ENCODE measurements at regions not wholly inside any gene's neighbourhood (a gene's known extent, or its start where the extent isn't known, plus 50 kb on each side); places are given as distances from the start of the nearest gene placed in this dataset.

- ATAC-seq = no peak
Observed at GRCh38 chr2:122929347-122929746, 1095.7 kb upstream of the CNTNAP5 start.

- ATAC-seq = no peak
Observed at GRCh38 chr2:122935506-122935905, 1089.6 kb upstream of the CNTNAP5 start.

DNA sequence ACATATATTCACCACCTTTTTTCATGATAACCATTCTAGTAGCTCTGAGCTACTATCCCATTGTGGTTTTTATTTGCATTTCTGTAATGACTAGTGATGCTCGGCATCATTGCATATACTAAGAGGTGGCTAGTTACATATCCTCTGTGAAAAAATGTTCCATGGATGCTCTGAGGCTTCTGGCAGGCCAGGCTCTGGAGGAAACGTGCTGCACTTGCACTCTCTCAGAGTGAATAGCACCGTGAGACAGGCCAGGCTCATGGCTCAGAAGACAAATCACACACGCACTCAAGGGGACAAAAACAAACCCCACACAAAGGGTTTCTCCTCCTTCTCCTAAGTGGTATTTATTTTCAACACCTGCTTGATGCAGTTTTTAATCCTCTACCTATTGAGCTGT, 1085.3 kb upstream of the CNTNAP5 start:
- no peak for ATAC-seq

GRCh38 chr2:122949523-122949922, 1075.6 kb upstream of the CNTNAP5 start:
- no peak for ATAC-seq

GRCh38 chr2:122955776-122956175, 1069.3 kb upstream of the CNTNAP5 start:
- ATAC-seq = no peak

- no peak for ATAC-seq
Observed at GRCh38 chr2:122960759-122961641, 1064.1 kb upstream of the CNTNAP5 start.

DNA sequence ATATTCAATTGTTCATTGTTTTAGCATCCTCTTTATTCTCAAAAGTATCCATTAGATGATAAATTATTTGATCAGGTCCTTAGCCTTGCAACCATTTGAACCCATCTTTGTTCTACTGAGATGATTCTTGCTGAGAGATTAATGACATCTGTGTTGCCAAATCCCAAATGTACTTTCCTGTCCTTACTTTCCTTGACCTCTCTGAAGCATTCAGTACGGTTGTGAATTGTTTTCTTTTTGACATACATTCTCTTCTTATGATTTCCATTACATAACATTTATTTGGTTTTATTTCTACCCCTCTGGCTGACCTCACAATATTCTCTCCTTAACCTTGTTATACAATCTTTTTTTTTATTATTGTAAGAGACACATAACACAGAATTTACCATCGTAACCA, 1058.6 kb upstream of the CNTNAP5 start:
- ATAC-seq = no peak

DNA sequence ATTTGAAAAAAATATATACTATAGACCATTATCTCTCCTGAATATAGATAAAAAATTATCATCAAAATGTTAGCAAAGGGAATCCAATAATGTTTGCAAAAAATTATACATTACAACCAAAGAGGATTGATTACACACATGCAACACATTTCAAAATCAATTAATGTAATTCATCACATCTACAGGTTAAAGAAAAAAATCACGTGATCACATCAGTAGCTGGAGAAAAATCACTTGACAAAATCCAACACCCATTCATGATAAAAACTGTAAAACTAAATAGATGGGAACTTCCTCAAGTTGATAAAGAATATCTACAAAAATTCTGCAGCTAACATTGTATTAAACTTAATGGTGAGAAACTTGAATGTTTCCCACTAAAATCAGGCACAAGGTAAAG, 1047.5 kb upstream of the CNTNAP5 start:
- no peak for ATAC-seq

- ATAC-seq = no peak
Observed at GRCh38 chr2:122980671-122981070, 1044.4 kb upstream of the CNTNAP5 start.

DNA sequence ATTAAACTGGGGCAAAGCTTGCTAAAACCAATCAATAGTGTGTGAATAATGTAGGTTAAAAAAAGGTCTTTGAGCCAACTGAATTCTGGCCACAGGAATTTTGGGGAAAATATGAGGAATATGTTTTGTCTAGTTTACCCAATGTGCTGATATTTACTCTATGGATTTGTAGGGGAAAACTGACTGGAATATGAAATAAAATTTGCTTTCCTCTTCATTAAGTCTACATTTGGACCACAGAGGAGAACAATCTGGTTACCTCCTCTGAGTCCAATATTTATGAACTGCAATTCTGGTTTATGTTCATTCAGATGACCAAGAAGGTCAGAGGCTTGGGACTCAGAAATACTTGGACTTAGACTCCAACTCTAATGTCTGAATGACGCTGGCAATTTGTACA, 1042.2 kb upstream of the CNTNAP5 start:
- no peak for ATAC-seq

GRCh38 chr2:122988395-122989221, 1036.5 kb upstream of the CNTNAP5 start:
- ATAC-seq = no peak

DNA sequence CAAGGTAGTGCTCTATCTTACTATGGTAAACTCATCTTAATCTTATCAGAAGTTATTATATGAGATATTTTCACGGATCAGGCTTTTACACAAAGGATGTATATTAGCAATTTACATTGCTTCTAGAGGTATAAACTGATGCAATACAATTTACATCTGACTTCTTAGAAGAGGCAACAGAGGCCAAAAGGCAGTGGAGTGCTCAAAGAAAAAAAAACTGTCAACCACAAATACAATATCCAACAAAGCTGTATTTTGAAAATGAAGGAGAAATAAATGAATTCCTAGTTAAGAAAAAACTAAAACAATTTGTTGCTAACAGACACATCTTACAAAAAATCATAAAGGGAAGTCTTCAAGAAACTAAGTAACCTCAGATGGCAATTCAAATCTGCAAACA, 1031.5 kb upstream of the CNTNAP5 start:
- no peak for ATAC-seq

DNA sequence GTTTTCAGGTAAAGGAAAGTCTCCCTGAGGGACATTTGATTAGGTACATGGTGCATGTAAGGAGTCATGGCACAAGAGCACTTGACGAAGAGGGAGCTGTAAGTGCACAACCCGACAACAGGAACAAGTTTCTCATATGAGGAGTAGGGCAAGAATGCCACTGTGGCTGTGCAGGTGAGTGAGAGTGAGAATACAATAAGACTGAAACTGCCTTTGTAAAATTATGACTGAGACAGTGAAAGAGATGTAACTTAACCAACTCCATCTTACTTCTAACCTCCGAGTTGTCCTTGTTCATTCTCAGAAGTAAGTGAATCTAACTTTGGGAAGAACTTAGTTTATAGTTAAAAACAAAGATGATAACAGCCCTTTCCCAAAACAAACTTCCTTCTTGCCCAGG, 1025.8 kb upstream of the CNTNAP5 start:
- no peak for ATAC-seq

DNA sequence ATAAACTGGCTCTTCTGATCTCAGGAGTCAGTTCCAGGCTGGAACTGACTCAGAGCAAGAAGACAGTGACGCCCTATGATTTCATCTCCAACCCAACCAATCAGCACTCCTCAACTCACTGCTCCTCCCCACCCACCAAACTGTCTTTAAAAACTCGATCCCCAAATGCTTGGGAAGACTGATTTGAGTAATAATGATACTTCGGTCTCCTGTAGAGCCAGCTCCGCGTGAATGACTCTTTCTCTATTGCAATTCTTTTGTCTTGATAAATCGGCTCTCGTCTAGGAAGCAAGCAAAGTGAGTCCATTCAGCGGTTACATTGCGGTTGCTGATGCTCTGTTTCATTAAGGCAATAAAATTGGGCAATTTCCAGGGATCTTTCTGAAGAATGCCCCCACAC, 1025.3 kb upstream of the CNTNAP5 start:
- no peak for ATAC-seq

- no peak for ATAC-seq
Observed at GRCh38 chr2:123002660-123003248, 1022.3 kb upstream of the CNTNAP5 start.

GRCh38 chr2:123015186-123015585, 1009.9 kb upstream of the CNTNAP5 start:
- no peak for ATAC-seq

- no peak for ATAC-seq
Observed at GRCh38 chr2:123035541-123035940, 989.5 kb upstream of the CNTNAP5 start.

DNA sequence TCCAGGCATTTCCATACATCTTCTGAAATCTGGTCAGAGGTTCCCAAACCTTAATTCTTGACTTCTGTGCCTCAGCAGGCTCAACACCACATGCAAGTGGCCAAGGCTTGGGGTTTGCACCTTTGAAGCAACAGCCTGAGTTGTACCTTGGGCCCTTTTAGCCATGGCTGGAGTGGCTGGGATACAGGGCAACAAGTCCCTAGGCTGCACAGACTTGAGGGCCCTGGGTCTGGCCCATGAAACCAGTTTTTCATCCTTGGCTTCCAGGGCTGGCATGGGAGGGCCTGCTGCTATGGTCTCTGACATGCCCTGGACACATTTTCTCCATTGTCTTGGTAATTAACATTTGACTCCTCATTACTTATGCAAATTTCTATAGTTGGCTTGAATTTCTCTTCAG, 988.8 kb upstream of the CNTNAP5 start:
- ATAC-seq = no peak

- no peak for ATAC-seq
Observed at GRCh38 chr2:123040506-123040905, 984.6 kb upstream of the CNTNAP5 start.

DNA sequence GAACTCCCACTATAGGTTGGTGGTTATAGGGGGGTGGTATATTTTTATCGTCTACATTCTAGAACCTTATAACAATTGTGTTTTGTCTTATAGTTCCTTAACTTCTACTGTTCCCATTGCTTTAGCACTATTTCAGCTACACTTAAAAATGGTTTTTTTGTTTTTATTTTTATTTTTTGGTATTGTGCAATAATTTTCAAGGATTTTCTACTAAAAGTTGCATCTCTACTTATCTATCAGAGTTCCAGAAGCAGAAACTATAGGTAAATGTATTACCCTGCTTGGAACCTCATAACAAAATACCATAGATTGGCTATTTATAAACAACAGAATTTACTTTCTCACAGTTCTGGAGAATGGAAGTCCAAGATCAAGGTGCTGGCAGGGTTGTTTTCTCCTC, 981.6 kb upstream of the CNTNAP5 start:
- no peak for ATAC-seq

GRCh38 chr2:123045713-123046112, 979.4 kb upstream of the CNTNAP5 start:
- ATAC-seq = no peak

GRCh38 chr2:123047186-123047585, 977.9 kb upstream of the CNTNAP5 start:
- ATAC-seq = no peak

- ATAC-seq = no peak
Observed at GRCh38 chr2:123051136-123051535, 974.0 kb upstream of the CNTNAP5 start.

DNA sequence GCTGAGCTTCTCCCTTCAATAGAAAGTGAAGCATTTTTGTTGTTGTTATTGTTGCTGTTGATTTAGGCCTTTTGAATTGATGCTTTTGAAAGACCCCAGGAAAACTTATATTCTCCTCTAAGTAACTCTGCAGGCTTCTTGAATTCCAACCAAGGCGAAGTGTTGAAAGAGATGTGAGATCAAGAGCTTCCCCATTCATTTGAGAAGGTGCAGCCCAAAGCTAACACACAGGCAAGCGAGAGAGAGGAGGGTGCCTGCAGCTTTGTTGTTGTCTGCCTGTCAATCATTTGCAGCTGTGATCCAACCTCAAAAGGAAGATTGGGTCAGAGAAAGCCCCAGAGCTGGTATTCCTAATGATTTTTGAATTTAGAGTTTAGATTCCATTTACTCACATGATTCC, 963.6 kb upstream of the CNTNAP5 start:
- no peak for ATAC-seq

Data from activated CD4-positive, CD25-positive, alpha-beta regulatory T cell treated with anti-CD3 and anti-CD28 coated beads, Interleukin-2, amount 50 U/mL, for 24 hours (primary cell).